Stomach (tissue), 8 donors: ENCODE measurements at regions not wholly inside any gene's neighbourhood (a gene's known extent, or its start where the extent isn't known, plus 50 kb on each side); places are given as distances from the start of the nearest gene placed in this dataset.
"Not testable (repeated sequence)": the region's sequence is repeated elsewhere in the genome, so short reads cannot be mapped to it uniquely, and the experiment has no call there.

Experiments used
- DNase-seq, 2 donors: peaks; one replicate each; pipeline versions ENCODE4 v3.0.0 to v3.0.0-alpha.2; 2013 to 2019
- H3K27ac ChIP-seq, 5 donors: fragments of 200-600 bp in 4 of 5; sonication (generic) in 4 of 5; one replicate each; pipeline ENCODE4 v1.5.1; 2013 to 2019; ENCODE audit warnings: mild to moderate bottlenecking in 1 of 5, moderate library complexity in 1 of 5
- H3K27me3 ChIP-seq, 3 donors: fragments of 200-600 bp; sonication (generic); one replicate each; pipeline ENCODE4 v1.5.1; 2017 to 2019; ENCODE audit warnings: mixed run types in 1 of 3
- H3K36me3 ChIP-seq, 4 donors: fragments of 200-600 bp; sonication (generic); 1 replicate in 3 of 4; 2 replicates in 1 of 4; pipeline ENCODE4 v1.5.1; 2016 to 2019
- H3K4me1 ChIP-seq, 4 donors: fragments of 200-600 bp; sonication (generic); one replicate each; pipeline ENCODE4 v1.5.1; 2016 to 2019
- H3K4me3 ChIP-seq, 4 donors: fragments of 200-600 bp; sonication (generic) in 3 of 4; one replicate each; pipeline ENCODE4 v1.5.1; 2016 to 2019; ENCODE audit warnings: mild to moderate bottlenecking in 1 of 4
- H3K9me3 ChIP-seq, 4 donors: fragments of 200-600 bp; sonication (generic); one replicate each; pipeline ENCODE4 v1.5.1; 2016 to 2019
- CTCF ChIP-seq, 7 experiments: fragments of 450-650 bp in 4 of 7; fragments of 200-600 bp in 3 of 7; sonication (generic) in 3 of 7; IDR thresholded peaks; one replicate each; pipeline ENCODE4 v1.5.1; 2016 to 2019; ENCODE audit warnings: antibody characterized with exemption in 7 of 7, control low read depth in 2 of 7, mild to moderate bottlenecking in 1 of 7
- EP300 ChIP-seq: sonication (generic); formaldehyde crosslinking; IDR thresholded peaks from one replicate; pipeline ENCODE4 v1.6.1; 2017; ENCODE audit warnings: antibody characterized with exemption
- POLR2A ChIP-seq, 4 donors: fragments of 450-650 bp; IDR thresholded peaks; one replicate each; pipeline ENCODE4 v1.6.1; 2016; ENCODE audit warnings: antibody characterized with exemption in 4 of 4, control low read depth in 2 of 4, mild to moderate bottlenecking in 1 of 4, moderate library complexity in 1 of 4
- POLR2AphosphoS5 ChIP-seq, 3 donors: sonication (generic); formaldehyde crosslinking; IDR thresholded peaks; one replicate each; pipeline ENCODE4 v1.6.1; 2016; ENCODE audit warnings: antibody characterized with exemption in 3 of 3
- WGBS, 5 donors: extraction: QIAGEN DNeasy Blood & Tissue Kit in 3 of 5; methylation state at CpG; one replicate each; pipeline versions ENCODE4 v1.1.5 to v1.1.7; 2013 to 2018; 5-methylcytosine and 5-hydroxymethylcytosine counted together
- intact Hi-C: fragments of 100-400 bp; cut with DNase I; formaldehyde crosslinking; loops from one replicate; pipeline ENCODE4 v1.15.1; 2023; ENCODE audit warnings: low total_unique reads
- donor health status: healthy with polysubstance abuse.
- donor health status: Bipolar disorder and iron deficiency.
- donor health status: healthy.

- Histone ChIP-seq H3K27ac (no peak overlapping the region), H3K36me3 (no peaks in the 10 kb centered on the region)
- intact Hi-C loops: no loop called here
These were observed 426.5 kb upstream of the PABPC4L start for GRCh38 chr4:134628066-134628465.

GRCh38 chr4:134627366-134627765 lies 425.8 kb upstream of the PABPC4L start:
- peak in 1 of 2 donors; percentile 30 for DNase-seq
- Histone ChIP-seq H3K4me1 (peaks cover 0 to 15% (median under 1%) of the 10 kb centered on the region in 4 donors), H3K27me3 (no peaks in the 10 kb centered on the region), H3K27ac (no peak overlapping the region), H3K9me3 (no peaks in the 10 kb centered on the region), H3K36me3 (no peaks in the 10 kb centered on the region), H3K4me3 (no peak overlapping the region)
- 79 to 100% (median 96%) methylated on average over 3 of the region's 3 CpGs for WGBS, 5 donors
- no peak for TF ChIP-seq CTCF (IDR thresholded peaks at IDR 0.05)
- TF ChIP-seq POLR2AphosphoS5 (IDR thresholded peaks at IDR 0.05): no peak
- no peak for TF ChIP-seq POLR2A (IDR thresholded peaks at IDR 0.05)
- TF ChIP-seq EP300: no peak
- intact Hi-C loops: no loop called here

More at GRCh38 chr4:134628066-134628465, 426.5 kb upstream of the PABPC4L start:
- peaks cover 0 to 14% (median 0%) of the 10 kb centered on the region in 4 donors for H3K4me1 ChIP-seq
- no peaks in the 10 kb centered on the region for H3K9me3 ChIP-seq
- no peak overlapping the region for H3K4me3 ChIP-seq
- no peaks in the 10 kb centered on the region for H3K27me3 ChIP-seq
- DNase-seq: peak in 1 of 2 donors; percentile 51
- TF ChIP-seq EP300 (no peak), CTCF (IDR thresholded peaks at IDR 0.05) (no peak), POLR2A (IDR thresholded peaks at IDR 0.05) (no peak), POLR2AphosphoS5 (IDR thresholded peaks at IDR 0.05) (no peak)

GRCh38 chr4:134624365-134624764 lies 422.8 kb upstream of the PABPC4L start:
- H3K4me3 ChIP-seq: no peak overlapping the region
- WGBS, 5 donors: 29 to 48% (median 36%) methylated on average over 1 of the region's 1 CpG
- no peak for DNase-seq
- no peaks in the 10 kb centered on the region for H3K9me3 ChIP-seq
- TF ChIP-seq POLR2AphosphoS5 (IDR thresholded peaks at IDR 0.05) (no peak), POLR2A (IDR thresholded peaks at IDR 0.05) (no peak), EP300 (no peak)
- no peaks in the 10 kb centered on the region for H3K27me3 ChIP-seq
- H3K4me1 ChIP-seq: peaks cover 0 to 22% (median 6%) of the 10 kb centered on the region in 4 donors
- intact Hi-C loops: no loop called here
- no peak overlapping the region for H3K27ac ChIP-seq
- H3K36me3 ChIP-seq: no peaks in the 10 kb centered on the region

- H3K4me3 ChIP-seq, H3K36me3 ChIP-seq, H3K9me3 ChIP-seq, intact Hi-C loops, H3K27me3 ChIP-seq: not testable (repeated sequence)
- peaks cover 0 to 16% (median 6%) of the 10 kb centered on the region in 4 donors for H3K4me1 ChIP-seq
- H3K27ac ChIP-seq: peak overlapping the region; percentile 31 to 65 (median 48)
- DNase-seq: peak in 1 of 2 donors; percentile 26
- 35 to 61% (median 47%) methylated on average over 13 of the region's 13 CpGs for WGBS, 5 donors
These were observed 421.3 kb upstream of the PABPC4L start for GRCh38 chr4:134622626-134623575.

GRCh38 chr4:134622199-134622598 lies 420.6 kb upstream of the PABPC4L start:
- intact Hi-C loops: no loop called here
- H3K9me3 ChIP-seq: no peaks in the 10 kb centered on the region
- H3K4me1 ChIP-seq: peaks cover 0 to 11% (median 6%) of the 10 kb centered on the region in 4 donors
- no peaks in the 10 kb centered on the region for H3K27me3 ChIP-seq
- H3K36me3 ChIP-seq: no peaks in the 10 kb centered on the region
- no peak for DNase-seq
- WGBS, 5 donors: 93 to 100% (median 96%) methylated on average over 2 of the region's 2 CpGs
- H3K27ac ChIP-seq: peak overlapping the region; percentile 17 to 50 (median 34)
- no peak overlapping the region for H3K4me3 ChIP-seq
- TF ChIP-seq POLR2AphosphoS5 (IDR thresholded peaks at IDR 0.05): no peak
- TF ChIP-seq CTCF (IDR thresholded peaks at IDR 0.05): no peak
- no peak for TF ChIP-seq EP300
- no peak for TF ChIP-seq POLR2A (IDR thresholded peaks at IDR 0.05)

- 39 to 54% (median 50%) methylated on average over 5 of the region's 5 CpGs for WGBS, 5 donors
- H3K4me3 ChIP-seq, H3K27me3 ChIP-seq, H3K9me3 ChIP-seq, intact Hi-C loops, H3K36me3 ChIP-seq: not testable (repeated sequence)
- Histone ChIP-seq H3K27ac (peak overlapping the region in 2 of 5 donors; percentile 48 to 50), H3K4me1 (peaks cover 0 to 11% (median 6%) of the 10 kb centered on the region in 4 donors)
- DNase-seq: peak in 1 of 2 donors; percentile 7
These were observed 420.1 kb upstream of the PABPC4L start for GRCh38 chr4:134621715-134622114.
